IMR-90 (cell line): ENCODE measurements at regions not wholly inside any gene's neighbourhood (a gene's known extent, or its start where the extent isn't known, plus 50 kb on each side); places are given as distances from the start of the nearest gene placed in this dataset.

Experiments used
- CEBPB ChIP-seq: IDR thresholded peaks from 2 replicates; pipeline ENCODE4 v1.6.1; 2012; ENCODE audit warnings: low read depth, low read length, improper control_type of control experiment
- ELK1 ChIP-seq: fragments of 150-350 bp; IDR thresholded peaks from 2 replicates; pipeline ENCODE4 v1.6.1; 2016; ENCODE audit warnings: low read depth, mild to moderate bottlenecking, low read length, moderate library complexity, borderline replicate concordance
- MAFK ChIP-seq: IDR thresholded peaks from 2 replicates; pipeline ENCODE4 v1.6.1; 2012; ENCODE audit warnings: low read depth, low read length, improper control_type of control experiment
- MAZ ChIP-seq: IDR thresholded peaks from 2 replicates; pipeline ENCODE4 v1.6.1; 2012; ENCODE audit warnings: low read depth, mild to moderate bottlenecking, low read length, improper control_type of control experiment, moderate library complexity, borderline replicate concordance
- MXI1 ChIP-seq: IDR thresholded peaks from 2 replicates; pipeline ENCODE4 v1.6.1; 2012; ENCODE audit warnings: low read depth, mild to moderate bottlenecking, low read length, moderate library complexity, borderline replicate concordance
- POLR2A ChIP-seq: IDR thresholded peaks from 2 replicates; pipeline ENCODE4 v1.6.1; 2012; ENCODE audit warnings: mild to moderate bottlenecking, low read depth, low read length
- RAD21 ChIP-seq: IDR thresholded peaks from 2 replicates; pipeline ENCODE4 v1.6.1; 2012; ENCODE audit warnings: low read length, improper control_type of control experiment
- RFX5 ChIP-seq: IDR thresholded peaks from 2 replicates; pipeline ENCODE4 v1.8.0; 2012; ENCODE audit warnings: low read depth, mild to moderate bottlenecking, low read length, moderate library complexity
- SMC3 ChIP-seq: fragments of 150-350 bp; IDR thresholded peaks from 2 replicates; pipeline ENCODE4 v1.6.1; 2016; ENCODE audit warnings: low read depth, mild to moderate bottlenecking, antibody characterized with exemption, low read length, moderate library complexity
- USF2 ChIP-seq: fragments of 150-350 bp; IDR thresholded peaks from 2 replicates; pipeline ENCODE4 v1.6.1; 2017; ENCODE audit warnings: mild to moderate bottlenecking, antibody characterized with exemption, low read length, low read depth
- TF ChIP-seq, protein P1 (sequence below): conservative IDR thresholded peaks from 2 replicates; pipeline ENCODE4 v1.5.1; 2012; ENCODE audit warnings: mild to moderate bottlenecking, low read depth, low read length, improper control_type of control experiment

- TF ChIP-seq, protein P1, sequence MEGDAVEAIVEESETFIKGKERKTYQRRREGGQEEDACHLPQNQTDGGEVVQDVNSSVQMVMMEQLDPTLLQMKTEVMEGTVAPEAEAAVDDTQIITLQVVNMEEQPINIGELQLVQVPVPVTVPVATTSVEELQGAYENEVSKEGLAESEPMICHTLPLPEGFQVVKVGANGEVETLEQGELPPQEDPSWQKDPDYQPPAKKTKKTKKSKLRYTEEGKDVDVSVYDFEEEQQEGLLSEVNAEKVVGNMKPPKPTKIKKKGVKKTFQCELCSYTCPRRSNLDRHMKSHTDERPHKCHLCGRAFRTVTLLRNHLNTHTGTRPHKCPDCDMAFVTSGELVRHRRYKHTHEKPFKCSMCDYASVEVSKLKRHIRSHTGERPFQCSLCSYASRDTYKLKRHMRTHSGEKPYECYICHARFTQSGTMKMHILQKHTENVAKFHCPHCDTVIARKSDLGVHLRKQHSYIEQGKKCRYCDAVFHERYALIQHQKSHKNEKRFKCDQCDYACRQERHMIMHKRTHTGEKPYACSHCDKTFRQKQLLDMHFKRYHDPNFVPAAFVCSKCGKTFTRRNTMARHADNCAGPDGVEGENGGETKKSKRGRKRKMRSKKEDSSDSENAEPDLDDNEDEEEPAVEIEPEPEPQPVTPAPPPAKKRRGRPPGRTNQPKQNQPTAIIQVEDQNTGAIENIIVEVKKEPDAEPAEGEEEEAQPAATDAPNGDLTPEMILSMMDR = no peak
- TF ChIP-seq MAZ (no peak), RFX5 (no peak), ELK1 (no peak), CEBPB (no peak), POLR2A (no peak), SMC3 (no peak), RAD21 (no peak), MAFK (no peak), MXI1 (no peak), USF2 (no peak)
Measured at GRCh38 chr2:150127346-150127990, 360.0 kb downstream of the RND3 start.
